ENCODE measurements at regions not wholly inside any gene's neighbourhood (a gene's known extent, or its start where the extent isn't known, plus 50 kb on each side); places are given as distances from the start of the nearest gene placed in this dataset.

GRCh38 chr6:79421707-79422484 lies 115.3 kb downstream of the LCA5 start:
- TF ChIP-seq POLR2AphosphoS5 (IDR thresholded peaks at IDR 0.05; ENCODE audit: low read depth, low read length) (no peak), POLR2A (IDR thresholded peaks at IDR 0.05; ENCODE audit: low read depth, low read length) (no peak), SPI1 (IDR thresholded peaks at IDR 0.05; ENCODE audit: low read depth, low read length) (no peak), TAF1 (IDR thresholded peaks at IDR 0.05; ENCODE audit: low read depth, low read length) (no peak)
